NCI-H1048 (cell line): ENCODE measurements at regions not wholly inside any gene's neighbourhood (a gene's known extent, or its start where the extent isn't known, plus 50 kb on each side); places are given as distances from the start of the nearest gene placed in this dataset.
"Not testable (repeated sequence)": the region's sequence is repeated elsewhere in the genome, so short reads cannot be mapped to it uniquely, and the experiment has no call there.

ENCODE experiments used
- DNase-seq: peaks from one replicate; lab custom pipeline; 2025; lab: John Stamatoyannopoulos, UW

DNA sequence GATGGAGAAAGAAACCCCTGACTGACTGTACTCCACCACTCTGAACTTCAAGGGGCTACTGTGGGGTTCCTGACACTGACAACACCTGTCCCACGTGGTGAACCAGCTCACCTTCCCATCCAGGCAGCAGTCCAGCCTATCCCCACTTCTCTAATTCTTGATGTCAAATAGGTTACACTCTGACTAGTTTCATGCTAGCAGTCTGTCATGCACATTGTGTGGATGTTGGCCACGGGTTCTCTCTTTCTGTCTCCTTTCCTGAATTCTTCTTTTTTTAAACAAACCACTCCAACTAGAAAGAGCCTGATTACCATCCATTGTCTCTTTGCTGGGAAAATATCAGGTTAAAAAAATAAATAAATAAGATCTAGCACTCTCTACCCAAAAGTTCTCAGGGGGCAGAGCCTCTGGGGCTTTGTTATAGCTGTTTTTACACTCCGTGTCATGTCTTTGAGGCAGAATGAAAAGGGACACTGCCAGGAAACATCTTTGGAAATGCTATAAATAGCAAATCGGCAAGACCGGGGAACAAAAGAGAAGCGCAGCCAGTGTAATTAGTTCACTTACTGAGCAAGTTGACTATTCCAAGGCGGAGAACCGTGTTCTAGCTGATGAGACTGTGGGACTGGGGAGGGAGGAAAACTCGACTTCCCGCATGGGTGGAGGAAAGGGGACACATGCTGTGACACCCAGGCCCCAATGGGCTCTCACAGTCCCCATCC, 356.1 kb downstream of the OMA1 start:
- no peak for DNase-seq

DNA sequence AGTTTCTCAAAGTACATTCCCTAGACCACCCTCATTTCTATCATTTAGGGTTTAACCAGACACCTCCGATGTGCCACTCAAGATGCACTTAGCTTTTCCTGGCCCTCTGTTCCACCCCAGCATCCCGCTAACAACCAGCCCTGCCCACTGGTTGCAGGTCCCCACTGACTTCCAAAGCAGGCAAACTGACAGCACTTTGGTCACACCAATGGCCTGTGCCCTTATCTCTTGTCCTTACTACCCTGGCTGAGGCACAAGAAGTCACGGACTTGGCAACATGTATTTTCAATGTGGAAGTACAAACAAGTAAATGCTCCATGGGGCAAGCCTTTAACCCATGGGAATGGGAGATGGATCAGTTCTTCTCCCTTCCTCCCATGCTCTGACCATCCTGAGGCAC, 357.1 kb downstream of the OMA1 start:
- DNase-seq, result no peak

DNA sequence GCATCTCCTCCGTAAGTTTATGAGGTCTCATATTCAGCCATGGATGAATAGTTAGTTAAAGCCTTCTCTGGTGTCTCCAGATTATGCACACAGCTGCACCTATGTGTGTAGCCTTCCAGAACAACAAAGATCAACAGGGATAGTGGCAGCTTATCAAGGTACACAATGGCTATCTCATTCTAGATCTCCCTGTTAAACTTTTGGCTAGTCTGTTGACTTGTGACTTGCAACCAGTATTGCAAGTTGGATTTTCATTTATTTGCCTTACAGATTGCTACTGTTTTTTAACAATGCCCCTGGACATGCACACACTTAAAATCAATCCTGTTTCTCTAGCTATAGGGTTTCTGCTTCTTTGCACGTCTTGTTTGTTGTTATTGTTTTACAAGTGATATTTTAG, 363.2 kb downstream of the OMA1 start:
- DNase-seq, result no peak

DNA sequence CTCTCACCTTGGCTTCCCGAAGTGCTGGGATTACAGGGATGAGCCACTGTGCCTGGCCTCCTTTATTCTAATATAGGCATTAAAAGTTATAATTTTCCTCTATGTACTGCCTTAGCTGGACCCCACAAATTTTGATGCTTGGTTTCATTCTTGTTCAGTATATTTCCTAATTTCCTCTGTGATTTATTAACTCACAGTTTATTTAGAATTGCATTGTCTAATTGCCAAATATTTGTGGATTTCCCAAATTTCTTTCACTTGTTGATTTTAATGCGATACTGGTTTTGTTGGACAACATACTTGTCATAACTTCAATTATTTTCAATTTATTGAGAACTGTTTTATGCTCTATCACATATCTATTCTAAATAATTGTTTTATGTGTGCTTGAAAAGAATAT, 366.0 kb downstream of the OMA1 start:
- no peak for DNase-seq

DNA sequence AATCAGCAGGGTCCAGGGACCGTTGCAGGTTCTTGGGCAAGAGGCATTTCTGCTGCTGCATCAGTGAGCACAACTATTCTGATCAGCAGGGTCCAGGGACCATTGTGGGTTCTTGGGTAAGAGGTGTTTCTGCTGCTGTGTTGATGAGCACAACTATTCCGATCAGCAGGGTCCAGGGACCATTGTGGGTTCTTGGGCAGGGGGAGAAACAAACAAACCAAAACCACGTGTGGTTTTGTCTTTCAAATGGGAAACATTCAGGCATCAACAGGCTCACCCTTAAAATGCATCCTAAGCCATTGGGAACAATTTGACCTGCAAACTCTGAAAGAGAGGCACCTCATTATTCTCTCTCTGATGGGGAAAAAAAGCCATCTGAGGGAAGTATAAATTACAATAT, 377.4 kb downstream of the OMA1 start:
- not testable (repeated sequence) for DNase-seq

DNA sequence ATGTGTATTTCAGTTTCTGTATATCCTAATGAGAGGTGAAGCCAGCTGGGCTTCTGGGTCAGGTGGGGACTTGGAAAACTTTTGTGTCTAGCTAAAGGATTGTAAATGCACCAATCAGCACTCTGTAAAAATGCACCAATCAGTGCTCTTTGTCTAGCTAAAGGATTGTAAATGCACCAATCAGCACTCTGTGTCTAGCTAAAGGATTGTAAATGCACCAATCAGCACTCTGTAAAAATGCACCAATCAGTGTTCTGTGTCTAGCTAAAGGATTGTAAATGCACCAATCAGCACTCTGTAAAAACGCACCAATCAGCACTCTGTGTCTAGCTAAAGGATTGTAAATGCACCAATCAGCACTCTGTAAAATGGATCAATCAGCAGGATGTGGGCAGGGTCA, 379.4 kb downstream of the OMA1 start:
- DNase-seq, result not testable (repeated sequence)

DNA sequence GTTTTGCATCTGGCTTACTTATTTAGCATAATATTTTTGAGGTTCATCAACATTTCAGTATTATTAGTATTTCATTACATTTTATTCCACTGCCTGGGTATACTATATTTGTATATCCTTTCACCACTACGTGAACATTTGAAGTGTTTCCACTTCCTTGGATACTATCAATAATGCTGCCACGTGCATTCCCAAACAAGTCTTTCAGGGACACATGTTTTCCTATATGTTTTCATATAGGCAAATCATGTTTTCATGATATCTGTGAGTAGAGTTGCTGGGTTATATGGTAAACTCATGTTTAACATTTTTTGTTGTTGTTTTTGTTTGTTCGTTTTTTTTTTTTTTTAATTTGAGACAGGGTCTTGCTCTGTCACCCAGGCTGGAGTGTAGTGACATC, 380.1 kb downstream of the OMA1 start:
- no peak for DNase-seq

DNA sequence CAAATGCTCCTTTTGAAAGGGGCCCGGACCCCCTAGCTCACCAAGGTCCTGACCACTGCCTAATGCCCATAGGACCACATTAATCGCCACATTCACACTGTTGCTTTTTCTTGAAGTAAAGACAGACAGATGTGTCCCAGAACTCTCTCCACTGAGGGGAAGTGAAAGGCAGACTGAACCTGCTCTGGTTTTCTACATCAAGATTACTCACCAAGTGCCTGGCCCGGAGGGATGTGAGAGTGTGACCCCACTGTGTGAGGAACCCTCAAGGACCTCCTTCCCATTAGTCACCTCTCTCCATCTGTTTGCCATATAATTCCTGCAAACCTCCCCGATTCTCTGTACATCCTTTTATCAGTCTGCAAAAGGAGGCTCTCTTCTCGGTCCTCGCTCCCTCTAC, 381.5 kb downstream of the OMA1 start:
- no peak for DNase-seq

DNA sequence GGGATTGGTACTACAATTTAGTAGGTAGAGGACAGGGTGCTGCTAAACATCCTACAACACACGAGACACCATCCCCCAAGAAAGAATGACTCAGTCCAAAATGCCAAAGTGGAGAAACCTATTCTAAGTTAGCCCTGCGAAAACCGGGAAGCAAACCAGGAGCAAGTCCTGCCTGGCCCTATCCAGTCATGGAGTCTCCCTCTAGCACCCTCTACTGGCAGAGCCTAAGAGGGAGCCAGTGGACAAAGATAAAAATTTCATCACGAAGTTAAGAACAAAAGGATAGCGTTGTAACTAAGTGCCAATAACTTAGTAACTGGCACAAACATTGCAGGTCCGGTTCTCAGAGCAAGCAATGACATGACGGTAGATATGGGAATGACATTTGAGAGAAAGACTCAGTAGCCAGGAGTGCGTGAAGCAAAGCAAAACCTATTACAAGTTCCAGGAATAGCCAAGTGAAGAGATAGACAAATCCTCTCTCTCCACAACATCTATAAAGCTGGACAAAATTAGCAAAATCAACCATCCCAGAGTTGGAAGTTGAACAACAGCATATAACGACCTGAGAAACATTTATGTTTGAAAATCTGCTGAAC, 383.5 kb downstream of the OMA1 start:
- peak; percentile 40 for DNase-seq

DNA sequence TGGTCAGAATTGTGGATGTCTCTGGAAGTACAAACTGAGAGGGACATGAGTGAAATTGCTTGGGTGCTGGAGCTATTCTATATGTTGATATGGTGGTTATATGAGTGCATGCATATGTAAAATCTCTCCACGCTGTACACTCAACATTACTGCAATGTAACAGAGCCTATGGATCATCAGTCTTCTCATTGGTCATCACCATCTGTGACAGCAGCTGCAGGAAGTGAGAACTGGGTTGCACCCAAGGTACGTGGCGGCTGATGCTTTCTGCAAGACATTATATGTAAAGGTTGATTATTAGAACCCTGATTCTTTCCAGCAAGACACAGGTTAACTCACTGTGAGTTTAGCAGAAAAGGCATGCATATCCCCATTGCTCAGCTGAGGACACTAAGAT, 387.1 kb downstream of the OMA1 start:
- no peak for DNase-seq

DNA sequence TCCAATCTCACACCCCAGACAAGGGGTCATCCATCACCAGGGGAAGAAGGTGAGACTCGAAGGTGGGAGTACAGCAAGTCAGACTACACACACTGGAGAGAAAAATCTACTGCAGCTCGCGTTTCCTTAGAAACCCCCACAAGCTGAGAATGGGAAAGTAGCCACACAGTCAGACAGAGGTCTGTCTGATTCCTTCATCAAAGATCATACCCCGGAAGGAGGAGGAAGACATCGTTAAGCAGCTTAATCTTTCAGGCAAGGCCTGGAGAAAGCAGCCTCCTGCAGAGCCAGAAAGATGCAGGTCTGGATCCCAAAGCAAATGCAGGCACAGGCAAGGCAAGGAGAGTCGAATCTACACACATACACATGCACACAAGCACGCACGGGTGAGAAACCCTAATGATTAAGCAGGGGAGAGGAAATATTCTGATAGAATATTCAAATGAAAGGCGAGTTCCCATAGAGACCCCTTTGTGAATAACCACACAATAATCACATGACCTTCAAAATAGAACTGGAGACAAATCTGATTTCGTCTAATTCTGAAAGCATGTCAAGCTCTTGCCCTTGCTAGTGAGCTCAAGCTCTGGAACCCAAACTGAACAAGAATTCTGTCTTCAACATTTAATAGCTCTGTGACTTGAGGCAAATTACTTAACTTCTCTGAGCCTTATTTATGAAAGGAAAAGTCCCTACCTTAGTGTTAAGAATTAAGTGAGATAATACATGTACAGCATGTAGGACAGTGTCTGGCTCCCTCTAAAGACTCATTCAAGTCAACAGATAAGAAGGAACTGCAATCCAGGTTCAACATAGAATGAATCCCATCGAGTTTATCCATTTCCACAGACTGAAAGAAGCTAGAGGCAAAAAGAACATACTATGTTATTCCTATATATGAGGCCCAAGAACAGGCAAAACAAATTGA, 387.8 kb downstream of the OMA1 start:
- DNase-seq, result no peak

DNA sequence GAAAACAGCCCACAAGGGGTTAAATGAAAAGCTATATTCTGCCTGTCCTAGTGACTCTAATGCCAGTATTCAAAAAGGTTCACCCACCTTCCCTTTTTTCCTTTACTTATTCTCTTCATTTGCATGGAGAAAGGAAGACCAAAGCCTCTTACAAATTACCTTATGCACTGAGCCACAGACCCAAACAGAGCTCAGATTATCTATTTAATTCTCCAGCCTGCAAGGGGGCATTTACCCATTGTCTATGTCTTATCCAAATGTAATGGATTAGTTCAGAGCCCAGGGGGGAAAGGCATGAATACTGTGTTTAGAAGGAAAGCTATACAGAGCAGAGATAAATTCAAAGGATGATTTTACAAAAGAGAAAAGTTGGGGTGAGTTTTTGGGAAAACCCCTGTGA, 388.5 kb downstream of the OMA1 start:
- no peak for DNase-seq

DNA sequence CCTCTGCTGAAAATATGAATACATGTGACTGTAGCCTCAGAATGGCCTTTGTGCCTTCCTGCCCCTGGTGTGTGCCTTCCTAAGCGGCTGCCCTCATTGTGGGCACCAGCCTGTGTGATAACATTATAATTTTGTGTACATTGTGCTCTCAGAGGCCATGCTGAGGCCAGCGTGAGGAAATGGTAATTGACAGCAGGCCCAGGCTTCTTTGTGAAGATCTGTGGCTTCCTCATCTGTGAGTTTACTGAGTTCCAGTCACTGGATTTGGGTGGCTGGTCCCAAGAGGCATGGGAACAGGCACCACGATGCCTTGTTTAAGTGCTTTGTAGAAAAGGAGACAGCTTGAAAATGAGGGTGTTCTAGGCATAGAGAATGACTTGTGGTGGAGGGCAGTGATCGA, 389.3 kb downstream of the OMA1 start:
- DNase-seq, result no peak

DNA sequence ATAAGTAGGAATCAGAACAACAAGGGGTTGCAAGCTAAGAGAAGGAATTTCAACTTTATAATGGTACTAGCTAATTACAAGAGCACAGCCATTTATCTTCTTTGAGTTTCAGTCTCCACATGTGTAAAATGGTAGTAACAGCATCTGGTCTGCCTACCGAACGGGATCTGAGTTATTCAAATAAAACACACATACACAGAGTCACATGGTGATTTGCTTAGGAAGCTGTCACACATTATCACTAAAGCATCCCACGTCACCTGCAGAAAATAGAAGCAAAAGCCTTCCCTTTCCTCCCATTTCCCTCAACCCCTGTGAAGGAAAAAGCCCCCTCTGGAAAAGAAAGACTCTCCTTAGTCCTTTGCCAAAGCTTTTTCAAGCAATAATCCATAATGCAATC, 389.7 kb downstream of the OMA1 start:
- no peak for DNase-seq

DNA sequence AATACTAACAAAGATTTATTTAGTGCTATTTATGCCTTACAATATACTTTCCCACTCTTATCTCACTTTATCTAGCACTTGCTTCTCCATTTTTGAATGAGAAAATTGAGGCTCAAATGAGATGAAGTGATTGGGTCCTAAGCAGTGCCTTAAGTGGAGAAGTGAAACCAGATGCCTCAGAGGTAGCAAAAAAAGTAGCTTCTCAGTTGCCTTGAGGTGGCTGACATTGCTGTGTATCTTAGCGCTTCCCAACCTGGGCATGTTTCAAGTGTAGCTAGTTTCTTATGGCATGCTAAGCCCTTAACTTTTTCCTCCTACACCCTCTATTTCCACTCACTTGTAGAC, 390.4 kb downstream of the OMA1 start:
- DNase-seq, result no peak

DNA sequence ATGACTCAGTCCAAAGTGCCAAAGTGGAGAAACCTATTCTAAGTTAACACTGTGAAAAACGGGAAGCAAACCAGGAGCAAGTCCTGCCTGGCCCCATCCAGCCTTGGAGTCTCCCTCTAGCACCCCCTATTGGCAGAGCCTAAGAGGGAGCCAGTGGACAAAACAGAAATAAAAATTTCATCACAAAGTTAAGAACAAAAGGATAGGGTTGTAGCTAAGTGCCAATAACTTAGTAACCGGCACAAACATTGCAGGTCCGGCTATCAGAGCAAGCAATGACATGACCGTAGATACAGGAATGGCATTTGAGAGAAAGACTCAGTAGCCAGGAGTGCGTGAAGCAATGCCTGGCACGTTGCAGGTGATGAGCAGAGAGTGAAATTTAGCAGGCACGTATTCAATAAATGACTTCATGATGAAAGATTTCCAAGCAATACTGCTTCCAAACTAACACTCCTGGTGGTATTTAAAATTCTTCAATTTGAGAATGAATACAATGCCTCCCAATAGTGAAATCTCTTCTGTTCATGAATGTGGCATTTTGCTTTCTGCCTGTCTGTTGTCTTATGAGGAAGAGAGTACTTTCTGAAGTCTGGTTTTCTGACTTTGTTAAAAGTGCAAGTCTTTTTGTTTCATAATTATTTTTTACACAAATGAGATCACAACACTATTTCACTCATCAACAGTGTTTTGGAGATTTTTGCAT, 391.0 kb downstream of the OMA1 start:
- DNase-seq, result no peak

DNA sequence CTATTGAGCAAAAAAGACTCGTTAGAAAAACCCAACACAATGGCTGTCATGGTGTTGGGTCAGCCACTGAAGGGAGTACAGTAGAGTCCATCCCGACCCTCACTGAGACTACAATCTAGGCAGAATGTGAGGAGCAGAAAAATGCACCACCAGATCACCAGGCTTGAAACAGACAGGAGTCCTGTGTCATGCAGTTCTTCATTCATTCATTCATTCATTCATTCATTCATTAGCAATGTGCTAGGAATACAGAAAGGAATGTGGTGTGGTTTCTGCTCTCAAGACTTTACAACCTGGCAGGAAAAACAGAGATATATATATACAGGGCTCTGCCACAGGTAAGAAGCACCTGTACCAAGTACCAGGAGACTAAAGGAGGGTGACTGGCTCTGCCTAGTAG, 392.3 kb downstream of the OMA1 start:
- DNase-seq, result no peak

DNA sequence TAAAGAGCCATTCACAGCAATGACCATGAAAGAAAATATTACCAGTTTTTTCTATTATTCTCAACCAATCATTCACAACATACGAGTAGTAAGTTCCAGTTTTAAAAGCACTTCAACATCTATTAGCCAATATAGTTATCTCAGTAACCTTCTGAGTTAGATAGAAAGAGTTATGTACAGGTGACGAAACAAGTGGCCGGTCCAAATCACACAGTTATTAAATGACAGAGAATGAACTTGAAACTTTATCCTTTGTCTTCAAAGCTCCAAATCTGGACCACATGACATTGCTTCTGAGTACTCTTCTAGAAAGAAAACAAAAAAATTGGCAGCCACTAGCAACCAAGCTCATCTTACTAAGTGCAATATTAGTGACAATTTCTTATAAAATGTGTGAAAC, 393.8 kb downstream of the OMA1 start:
- DNase-seq, result no peak

DNA sequence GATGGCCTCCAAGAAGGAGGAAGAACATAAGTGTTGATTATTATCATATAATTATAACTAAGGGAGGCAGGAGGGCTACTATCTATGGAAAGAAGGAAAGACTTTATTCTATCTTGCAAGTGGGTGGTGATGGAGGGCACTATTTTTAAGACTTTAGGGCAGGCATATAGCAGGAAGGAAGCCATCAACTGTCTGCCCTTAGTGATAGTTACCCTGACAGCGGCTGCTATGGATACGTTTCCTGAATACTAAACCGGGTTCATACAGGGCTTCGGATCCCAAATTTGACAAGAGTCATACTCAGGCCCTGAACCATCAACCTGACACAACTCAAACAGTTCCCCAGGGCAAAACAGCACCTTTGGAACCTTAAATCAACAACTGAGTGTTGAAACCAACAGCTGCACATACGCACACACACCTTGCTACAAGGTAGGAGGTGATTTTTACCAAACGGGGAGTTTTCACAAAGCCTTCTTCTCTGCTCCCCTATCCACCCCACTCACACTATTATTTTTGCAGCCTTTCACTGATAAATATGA, 397.2 kb downstream of the OMA1 start:
- no peak for DNase-seq

DNA sequence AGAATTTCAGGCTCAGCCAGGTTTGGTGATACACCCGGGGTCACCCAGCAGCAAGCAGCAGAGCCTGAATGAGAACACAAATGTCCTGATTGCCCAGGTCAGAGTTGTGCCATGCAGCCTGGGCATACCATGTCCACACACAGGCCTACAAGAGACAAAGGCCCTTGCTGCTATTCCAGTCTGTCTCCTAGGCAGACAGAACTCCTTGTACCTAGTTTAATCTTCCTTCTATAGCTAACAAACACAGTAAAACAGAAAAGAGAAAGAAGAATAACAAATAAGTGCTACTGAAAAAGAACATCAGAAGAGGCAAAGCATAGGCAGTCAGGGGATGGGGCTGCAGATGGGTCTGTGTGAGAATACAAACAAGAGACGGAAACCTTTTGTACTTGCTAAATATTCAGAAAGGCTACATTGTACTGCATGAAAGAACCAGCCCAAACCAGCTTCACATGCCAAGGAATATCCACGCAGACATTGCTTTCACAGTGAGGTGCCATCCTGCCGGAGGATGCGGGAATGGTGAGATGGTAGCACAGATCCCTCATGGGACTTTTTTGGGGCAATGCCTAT, 401.7 kb downstream of the OMA1 start:
- no peak for DNase-seq

DNA sequence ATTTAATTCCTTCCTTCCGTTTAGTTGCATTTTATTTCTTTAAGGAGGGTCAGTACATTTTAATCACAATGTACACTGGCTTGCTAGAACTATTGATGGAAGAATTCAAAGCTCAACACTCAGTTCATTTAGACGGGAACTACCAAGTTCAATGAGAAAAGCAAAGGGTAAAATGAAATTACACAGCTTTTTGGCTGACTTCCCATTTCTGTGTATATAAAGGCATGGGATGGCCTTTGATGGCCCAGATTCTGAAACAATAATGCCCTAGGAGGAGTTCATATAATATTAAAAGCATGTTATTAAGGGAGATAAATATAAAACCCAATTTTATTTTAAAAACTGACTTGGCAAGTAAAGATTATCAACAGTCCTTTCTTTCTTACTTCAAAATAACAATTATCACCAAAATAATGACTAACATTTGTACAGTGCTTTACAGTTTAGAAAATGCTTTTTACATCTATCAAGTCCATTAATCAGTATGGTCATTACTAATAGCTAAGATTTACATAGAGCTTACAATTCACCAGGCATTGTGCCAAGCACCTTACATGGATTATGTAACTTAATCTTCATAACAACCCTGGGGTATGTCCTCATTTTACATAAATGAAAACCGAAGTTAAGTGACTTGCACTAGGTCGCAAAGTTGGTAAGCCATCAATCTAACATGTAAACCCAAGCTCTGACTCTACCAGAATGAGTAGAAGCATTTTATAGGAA, 402.4 kb downstream of the OMA1 start:
- peak; percentile 78 for DNase-seq
